Effector memory CD8-positive, alpha-beta T cell (primary cell): ENCODE measurements at regions not wholly inside any gene's neighbourhood (a gene's known extent, or its start where the extent isn't known, plus 50 kb on each side); places are given as distances from the start of the nearest gene placed in this dataset.
"Not testable (repeated sequence)": the region's sequence is repeated elsewhere in the genome, so short reads cannot be mapped to it uniquely, and the experiment has no call there.

ENCODE experiments used
- ATAC-seq: fragments of 150-1000 bp; cut with Tn5 transposase; replicated peaks from 2 replicates; pipeline ENCODE4 v1.10.0; 2021; ENCODE audit warnings: mild to moderate bottlenecking, moderate library complexity
- DNase-seq, 3 experiments: peaks; one replicate each; pipeline ENCODE4 v3.0.0; 2021
- H3K27ac Mint-ChIP-seq, 2 donors: one replicate each; pipeline ENCODE4 v1.8.0; 2022; ENCODE audit warnings: mild to moderate bottlenecking in 2 of 2, mixed read lengths in 2 of 2, moderate library complexity in 2 of 2
- H3K27me3 Mint-ChIP-seq, 2 donors: one replicate each; pipeline ENCODE4 v1.8.0; 2022; ENCODE audit warnings: mixed read lengths in 2 of 2
- H3K36me3 Mint-ChIP-seq: one replicate; pipeline ENCODE4 v1.8.0; 2022; ENCODE audit warnings: mild to moderate bottlenecking, moderate library complexity, mixed read lengths; ENCODE audit not compliant: insufficient read depth
- H3K4me1 Mint-ChIP-seq, 2 donors: one replicate each; pipeline ENCODE4 v1.8.0; 2022; ENCODE audit warnings: low read depth in 2 of 2, mixed read lengths in 2 of 2
- H3K4me3 Mint-ChIP-seq, 2 donors: one replicate each; pipeline ENCODE4 v1.8.0; 2022; ENCODE audit warnings: mild to moderate bottlenecking in 2 of 2, mixed read lengths in 2 of 2, moderate library complexity in 2 of 2
- H3K9me3 Mint-ChIP-seq, 2 donors: one replicate each; pipeline ENCODE4 v1.8.0; 2022; ENCODE audit warnings: mixed read lengths in 2 of 2

DNA sequence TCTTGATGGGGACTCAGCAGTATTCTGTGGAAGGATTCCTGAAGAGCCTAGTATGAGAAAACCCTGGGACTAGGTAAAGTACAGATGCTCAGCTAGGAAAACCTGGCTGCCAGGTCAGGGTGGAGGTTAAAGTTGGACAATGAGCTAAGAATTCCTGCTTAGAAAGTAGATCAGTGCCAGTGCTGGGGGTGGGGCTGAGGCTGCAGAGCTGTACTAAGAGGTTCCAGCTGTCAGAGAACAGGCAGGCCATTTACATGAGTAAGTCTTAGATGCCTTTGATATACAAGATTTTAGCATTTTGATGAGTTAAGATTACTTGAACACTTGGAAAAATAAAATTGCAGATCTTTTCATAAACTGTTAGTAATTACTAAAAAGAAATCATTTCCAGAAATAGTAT, 332.3 kb upstream of the NUDT12 start:
- H3K36me3 Mint-ChIP-seq, result no peaks in the 10 kb centered on the region
- ATAC-seq (no peak), DNase-seq (no peak)
- no peak overlapping the region for H3K27ac Mint-ChIP-seq
- peaks cover 9 to 12% of the 10 kb centered on the region in 2 donors for H3K9me3 Mint-ChIP-seq
- H3K27me3 Mint-ChIP-seq, result no peaks in the 10 kb centered on the region
- H3K4me1 Mint-ChIP-seq, result no peaks in the 10 kb centered on the region
- no peak overlapping the region for H3K4me3 Mint-ChIP-seq

DNA sequence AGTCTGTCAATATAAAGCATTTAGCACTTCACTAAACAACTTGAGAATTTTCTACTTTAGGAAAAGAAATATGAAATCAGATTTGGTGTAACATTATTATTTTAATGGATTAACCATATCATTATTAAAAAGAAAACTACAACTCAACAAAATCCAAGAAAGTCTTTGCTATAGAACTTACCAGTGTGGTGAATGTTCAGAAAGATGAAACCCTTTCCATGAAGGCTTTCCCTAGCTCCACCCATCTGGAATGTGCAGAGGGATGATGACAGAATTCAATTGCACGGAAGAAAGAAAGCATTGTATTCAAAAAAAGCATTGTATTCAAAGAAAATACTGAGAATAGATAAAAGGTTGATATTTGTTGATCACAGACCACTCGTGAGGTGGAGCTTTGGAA, 328.6 kb upstream of the NUDT12 start:
- H3K9me3 Mint-ChIP-seq, result no peaks in the 10 kb centered on the region
- DNase-seq (no peak), ATAC-seq (no peak)
- H3K36me3 Mint-ChIP-seq, result no peaks in the 10 kb centered on the region
- H3K4me1 Mint-ChIP-seq, result no peaks in the 10 kb centered on the region
- no peak overlapping the region for H3K4me3 Mint-ChIP-seq
- no peak overlapping the region for H3K27ac Mint-ChIP-seq
- no peaks in the 10 kb centered on the region for H3K27me3 Mint-ChIP-seq

DNA sequence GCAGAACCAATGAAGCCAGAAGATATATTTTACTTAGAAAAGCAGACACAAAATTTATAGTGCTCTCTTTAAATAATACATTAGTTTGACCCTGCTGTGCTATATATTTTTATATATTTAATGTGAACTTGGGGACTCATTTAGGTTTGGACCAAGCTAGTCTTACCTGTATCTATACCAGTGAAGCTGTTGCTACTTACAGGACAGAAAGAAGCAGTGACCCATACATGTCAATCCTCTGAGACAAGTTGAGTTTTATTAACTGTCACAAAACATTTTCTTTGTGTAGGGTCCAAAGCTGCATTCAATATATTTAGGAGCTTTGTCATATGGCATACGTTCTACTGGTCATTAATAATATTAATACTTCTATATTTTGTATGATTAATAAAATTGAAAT, 327.7 kb upstream of the NUDT12 start:
- DNase-seq (no peak), ATAC-seq (no peak)
- no peaks in the 10 kb centered on the region for H3K27me3 Mint-ChIP-seq
- H3K4me1 Mint-ChIP-seq, result no peaks in the 10 kb centered on the region
- no peak overlapping the region for H3K4me3 Mint-ChIP-seq
- H3K36me3 Mint-ChIP-seq, result no peaks in the 10 kb centered on the region
- H3K9me3 Mint-ChIP-seq, result no peaks in the 10 kb centered on the region
- H3K27ac Mint-ChIP-seq, result no peak overlapping the region

DNA sequence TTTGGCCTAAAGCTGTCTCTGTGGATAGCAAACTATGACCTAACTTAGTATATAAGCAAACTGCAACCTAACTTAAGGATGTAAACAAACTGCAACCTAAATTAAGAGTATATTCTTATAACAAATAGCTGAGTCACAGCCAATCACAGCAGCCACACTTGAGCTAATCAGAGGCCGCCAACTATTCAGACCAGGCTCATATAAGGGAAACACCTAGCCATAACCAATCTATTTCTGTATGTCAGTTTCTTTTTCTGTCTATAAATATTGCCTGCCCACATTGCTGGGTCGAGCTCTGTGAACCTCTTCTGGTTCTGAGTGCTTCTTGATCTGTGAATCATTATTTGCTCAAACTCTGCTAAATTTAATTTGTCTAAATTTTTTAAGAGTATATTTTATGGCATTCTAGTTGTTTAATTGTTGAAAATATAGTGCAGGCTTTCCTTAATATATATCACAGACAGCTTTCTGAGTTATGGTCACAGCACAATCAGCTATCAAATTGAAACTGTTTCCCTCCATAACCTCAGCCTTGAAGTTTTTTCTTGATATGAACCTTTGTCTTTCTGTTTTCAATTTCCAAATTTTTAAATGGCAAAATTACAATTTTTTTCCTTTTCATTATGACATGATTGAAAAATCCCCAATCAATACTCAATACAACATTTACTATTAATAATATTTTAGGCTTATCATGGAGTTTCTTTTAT, 327.1 kb upstream of the NUDT12 start:
- no peak for ATAC-seq

DNA sequence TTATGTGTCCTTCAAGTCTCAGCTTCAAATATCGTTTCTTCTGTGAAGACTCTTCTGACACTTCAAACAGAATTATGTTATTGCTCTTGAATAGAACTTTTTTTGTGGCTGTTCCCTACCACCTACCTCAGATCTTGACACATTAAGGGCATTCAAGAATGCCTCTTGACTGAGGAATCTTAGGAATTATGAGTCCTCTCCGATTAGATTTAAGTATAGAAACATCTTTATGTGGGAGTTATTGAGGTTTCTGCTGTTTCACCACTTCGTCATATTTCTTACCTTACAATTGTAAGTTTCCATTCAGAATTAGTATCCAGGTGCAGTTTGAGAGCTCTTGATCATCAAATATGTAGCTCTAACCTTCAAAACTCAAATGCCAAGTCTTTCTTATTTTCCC, 324.2 kb upstream of the NUDT12 start:
- Mint-ChIP-seq H3K27me3 (no peaks in the 10 kb centered on the region), H3K4me3 (no peak overlapping the region), H3K4me1 (no peaks in the 10 kb centered on the region), H3K9me3 (no peaks in the 10 kb centered on the region), H3K27ac (no peak overlapping the region), H3K36me3 (no peaks in the 10 kb centered on the region)
- DNase-seq, result no peak
- no peak for ATAC-seq

More for the DNA sequence above, 327.1 kb upstream of the NUDT12 start:
- Mint-ChIP-seq H3K27me3 (no peaks in the 10 kb centered on the region), H3K4me1 (no peaks in the 10 kb centered on the region), H3K9me3 (no peaks in the 10 kb centered on the region), H3K4me3 (no peak overlapping the region), H3K27ac (no peak overlapping the region), H3K36me3 (no peaks in the 10 kb centered on the region)
- DNase-seq, result no peak

DNA sequence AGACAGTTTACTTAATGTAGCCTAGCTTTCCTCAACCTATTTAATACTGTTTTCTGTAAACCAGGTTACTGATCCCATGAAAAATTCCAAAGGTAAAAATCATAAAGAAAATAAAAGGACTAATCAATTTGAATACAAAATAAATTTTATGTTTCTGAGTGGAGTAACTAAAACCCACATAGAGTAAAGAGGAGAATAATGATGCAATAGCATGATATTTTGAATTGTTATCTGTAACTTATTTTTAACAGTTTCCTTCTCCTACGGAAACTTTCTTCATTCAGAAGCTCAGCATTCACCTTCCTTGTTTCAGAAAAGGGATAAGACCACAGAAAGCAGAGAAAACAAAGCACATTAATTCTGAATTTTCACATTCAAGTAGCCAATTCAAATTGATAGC, 320.6 kb upstream of the NUDT12 start:
- peaks cover 1 to 2% of the 10 kb centered on the region in 2 donors for H3K9me3 Mint-ChIP-seq
- no peak overlapping the region for H3K27ac Mint-ChIP-seq
- no peaks in the 10 kb centered on the region for H3K4me1 Mint-ChIP-seq
- ATAC-seq, result no peak
- no peaks in the 10 kb centered on the region for H3K27me3 Mint-ChIP-seq
- H3K36me3 Mint-ChIP-seq, result no peaks in the 10 kb centered on the region
- DNase-seq, result no peak
- no peak overlapping the region for H3K4me3 Mint-ChIP-seq

DNA sequence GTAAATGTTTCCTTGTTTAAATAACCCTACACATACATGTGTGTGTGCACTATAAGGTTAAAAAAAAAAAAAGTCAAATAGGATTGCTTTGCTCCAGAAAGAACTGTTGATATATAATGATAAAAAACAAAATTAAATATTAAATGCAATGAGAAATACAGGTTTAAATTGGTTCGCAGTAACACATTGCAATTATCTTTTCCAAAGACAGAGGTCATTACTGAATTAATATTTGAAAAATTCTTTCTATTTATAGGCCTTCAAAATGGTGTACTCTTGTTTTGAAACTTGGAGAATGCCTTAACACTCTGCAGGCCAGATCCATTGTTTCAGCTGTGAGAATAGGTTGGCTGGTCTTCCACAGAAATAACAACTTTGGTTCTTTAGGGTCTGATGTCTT, 319.0 kb upstream of the NUDT12 start:
- Mint-ChIP-seq H3K36me3 (no peaks in the 10 kb centered on the region), H3K9me3 (peaks cover 6 to 7% of the 10 kb centered on the region in 2 donors), H3K4me3 (no peak overlapping the region), H3K27me3 (no peaks in the 10 kb centered on the region), H3K4me1 (no peaks in the 10 kb centered on the region), H3K27ac (no peak overlapping the region)
- DNase-seq (no peak), ATAC-seq (no peak)

DNA sequence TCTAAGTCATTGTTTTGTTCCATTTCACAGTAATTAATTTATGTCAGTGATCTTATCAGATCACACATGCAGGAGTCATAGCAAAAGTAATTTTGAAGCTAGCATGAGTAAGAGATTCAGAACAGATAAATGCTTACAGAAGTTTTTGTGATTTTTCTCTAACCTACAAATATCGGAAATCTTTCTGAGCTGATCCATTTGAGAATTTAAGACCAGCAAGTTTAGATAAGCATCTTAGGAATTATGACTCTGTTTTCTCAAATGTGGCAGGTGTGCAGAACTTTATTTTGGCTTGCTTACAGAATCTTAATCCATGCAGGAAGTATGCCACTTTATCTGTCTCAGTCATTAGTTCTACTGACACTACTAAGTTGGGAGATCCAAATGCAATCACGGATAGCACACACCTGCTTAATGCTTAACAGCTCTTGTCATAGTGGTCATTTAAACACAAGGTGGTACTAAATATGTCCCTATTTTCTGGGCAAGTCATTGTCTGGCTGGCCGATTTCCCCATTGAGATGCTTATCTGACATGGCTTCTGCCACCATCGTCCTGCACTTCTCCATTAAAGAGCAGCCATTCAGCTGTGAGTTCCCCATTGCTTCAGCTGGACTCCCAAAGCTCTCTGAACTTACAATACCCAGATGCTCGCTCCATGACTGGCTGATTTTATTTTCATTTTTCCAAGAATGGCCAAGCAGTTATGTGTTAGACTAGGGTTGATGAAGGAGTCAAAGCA, 305.4 kb upstream of the NUDT12 start:
- Mint-ChIP-seq H3K4me1 (no peaks in the 10 kb centered on the region), H3K27me3 (no peaks in the 10 kb centered on the region), H3K4me3 (no peak overlapping the region), H3K27ac (no peak overlapping the region), H3K9me3 (peaks cover 0 to 4% of the 10 kb centered on the region in 2 donors), H3K36me3 (no peaks in the 10 kb centered on the region)
- ATAC-seq (no peak), DNase-seq (no peak)

DNA sequence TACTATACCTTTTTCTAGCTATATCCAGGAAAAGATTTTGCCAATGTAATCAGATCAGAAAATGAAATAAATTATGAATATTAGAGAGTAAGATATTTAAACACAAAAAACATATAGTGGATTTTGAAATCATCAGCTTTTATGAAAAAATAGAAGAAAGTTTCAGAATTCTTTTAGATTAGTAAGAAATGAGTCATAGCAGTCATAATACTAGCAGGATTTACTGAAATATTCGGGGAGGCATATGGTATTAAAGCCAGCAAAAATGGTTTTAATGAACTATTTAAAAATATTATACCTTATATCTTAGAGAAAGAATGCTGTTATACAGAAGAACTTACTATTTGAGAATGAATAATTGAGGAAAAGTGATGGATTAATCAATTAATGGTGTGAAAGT, 303.6 kb upstream of the NUDT12 start:
- no peaks in the 10 kb centered on the region for H3K36me3 Mint-ChIP-seq
- no peak overlapping the region for H3K27ac Mint-ChIP-seq
- no peaks in the 10 kb centered on the region for H3K27me3 Mint-ChIP-seq
- H3K4me1 Mint-ChIP-seq, result no peaks in the 10 kb centered on the region
- no peak overlapping the region for H3K4me3 Mint-ChIP-seq
- H3K9me3 Mint-ChIP-seq, result peaks cover 0 to 4% of the 10 kb centered on the region in 2 donors
- ATAC-seq (no peak), DNase-seq (no peak)

DNA sequence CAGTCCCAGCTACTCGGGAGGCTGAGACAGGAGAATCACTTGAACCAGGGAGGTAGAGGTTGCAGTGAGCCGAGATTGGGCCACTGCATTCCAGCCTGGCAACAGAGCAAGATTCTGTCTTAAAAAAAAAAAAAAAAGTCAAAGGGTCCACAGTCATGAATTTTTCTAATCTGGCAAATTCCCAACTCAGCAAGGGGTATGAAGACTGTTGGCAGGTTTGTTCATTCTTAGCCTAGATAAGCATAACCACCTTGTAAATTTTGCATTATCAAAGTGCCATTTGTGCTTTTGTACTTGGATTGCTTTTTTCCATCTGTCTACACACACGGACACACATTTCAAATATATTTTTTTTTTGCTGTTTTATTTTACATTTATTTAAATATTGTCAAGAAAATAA, 299.8 kb upstream of the NUDT12 start:
- Mint-ChIP-seq H3K27me3 (no peaks in the 10 kb centered on the region), H3K4me1 (no peaks in the 10 kb centered on the region), H3K4me3 (no peak overlapping the region), H3K27ac (no peak overlapping the region), H3K36me3 (no peaks in the 10 kb centered on the region), H3K9me3 (peaks cover 0 to 4% of the 10 kb centered on the region in 2 donors)
- ATAC-seq (no peak), DNase-seq (no peak)

DNA sequence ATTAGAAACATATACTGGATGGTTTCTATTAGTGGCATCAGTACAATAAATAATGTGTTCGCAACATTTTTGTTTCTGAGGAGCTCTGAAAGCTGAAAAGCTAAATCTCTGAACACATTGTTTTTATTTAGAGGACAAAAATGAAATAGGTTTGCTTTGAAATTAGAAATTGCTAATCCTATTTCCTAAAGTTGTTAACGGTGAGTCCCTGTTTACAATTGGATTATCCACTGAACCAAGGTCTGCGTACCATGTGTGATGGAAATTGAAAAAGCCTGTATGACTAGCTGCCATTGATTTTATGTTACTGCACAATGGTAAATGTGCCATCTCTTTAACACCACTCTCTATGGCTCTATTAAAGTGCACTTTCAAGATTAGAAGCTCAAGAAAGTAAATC, 297.7 kb upstream of the NUDT12 start:
- DNase-seq (no peak), ATAC-seq (no peak)
- Mint-ChIP-seq H3K27ac (no peak overlapping the region), H3K27me3 (no peaks in the 10 kb centered on the region), H3K36me3 (no peaks in the 10 kb centered on the region), H3K9me3 (peaks cover 6% of the 10 kb centered on the region in 2 donors), H3K4me1 (no peaks in the 10 kb centered on the region), H3K4me3 (no peak overlapping the region)

DNA sequence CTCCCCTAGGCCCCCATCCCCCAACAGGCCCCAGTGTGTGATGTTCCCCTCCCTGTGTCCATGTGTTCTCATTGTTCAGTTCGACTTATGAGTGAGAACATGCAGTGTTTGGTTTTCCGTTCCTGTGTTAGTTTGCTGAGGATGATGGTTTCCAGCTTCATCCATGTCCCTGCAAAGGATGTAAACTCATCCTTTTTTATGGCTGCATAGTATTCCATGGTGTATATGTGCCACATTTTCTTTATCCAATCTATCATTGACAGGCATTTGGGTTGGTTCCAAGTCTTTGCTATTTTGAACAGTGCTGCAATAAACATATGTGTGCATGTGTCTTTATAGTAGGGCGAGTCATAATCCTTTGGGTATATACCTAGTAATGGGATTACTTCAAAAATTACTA, 295.8 kb upstream of the NUDT12 start:
- DNase-seq, H3K27me3 Mint-ChIP-seq, H3K4me1 Mint-ChIP-seq, ATAC-seq, H3K9me3 Mint-ChIP-seq, H3K27ac Mint-ChIP-seq, H3K4me3 Mint-ChIP-seq, H3K36me3 Mint-ChIP-seq: not testable (repeated sequence)

DNA sequence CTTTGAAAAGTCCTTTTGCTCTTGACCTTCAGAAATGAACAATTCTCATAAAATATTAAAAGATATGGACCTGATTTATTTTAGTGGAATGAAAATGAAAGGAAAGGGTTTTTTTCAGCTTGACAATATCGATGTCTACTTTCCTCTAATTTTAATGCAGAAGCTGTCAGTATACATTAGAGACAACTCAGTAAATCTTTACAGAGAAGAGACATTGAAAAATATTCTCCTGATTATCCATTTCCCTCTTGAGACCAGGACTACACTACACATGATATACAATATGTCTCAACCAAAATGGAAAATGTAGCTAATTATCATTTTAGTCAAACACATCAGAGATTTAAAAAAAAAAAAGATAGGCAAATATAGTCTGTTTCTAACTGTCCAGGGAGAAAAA, 288.5 kb upstream of the NUDT12 start:
- H3K9me3 Mint-ChIP-seq, result peaks cover under 1 to 10% of the 10 kb centered on the region in 2 donors
- ATAC-seq, result no peak
- DNase-seq, result no peak
- no peak overlapping the region for H3K27ac Mint-ChIP-seq
- no peaks in the 10 kb centered on the region for H3K27me3 Mint-ChIP-seq
- no peaks in the 10 kb centered on the region for H3K4me1 Mint-ChIP-seq
- no peak overlapping the region for H3K4me3 Mint-ChIP-seq
- H3K36me3 Mint-ChIP-seq, result no peaks in the 10 kb centered on the region

DNA sequence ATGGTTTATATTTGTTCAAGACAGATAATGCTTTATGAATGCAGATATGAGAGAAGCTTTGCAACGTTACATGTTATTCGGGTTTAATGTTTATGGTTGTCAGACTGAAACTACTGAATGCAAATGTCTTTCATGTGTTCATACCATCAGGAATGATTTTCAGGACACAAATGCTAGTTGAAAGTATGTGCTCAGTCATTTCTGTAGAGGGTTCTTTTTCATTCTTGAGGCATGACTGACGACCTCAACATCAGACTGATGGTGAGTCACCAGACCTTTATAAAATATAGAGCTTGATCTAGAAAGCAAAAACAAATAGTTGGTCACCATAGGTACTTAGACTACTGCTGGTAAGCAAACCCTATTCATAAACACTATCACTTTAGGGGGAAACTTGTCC, 287.3 kb upstream of the NUDT12 start:
- no peak overlapping the region for H3K27ac Mint-ChIP-seq
- ATAC-seq, result no peak
- no peak for DNase-seq

More for the DNA sequence above, 287.3 kb upstream of the NUDT12 start:
- Mint-ChIP-seq H3K4me3 (no peak overlapping the region), H3K27me3 (no peaks in the 10 kb centered on the region), H3K36me3 (no peaks in the 10 kb centered on the region), H3K9me3 (peaks cover 0 to 4% of the 10 kb centered on the region in 2 donors), H3K4me1 (no peaks in the 10 kb centered on the region)
